CD8-positive, alpha-beta memory T cell (primary cell): ENCODE measurements at regions not wholly inside any gene's neighbourhood (a gene's known extent, or its start where the extent isn't known, plus 50 kb on each side); places are given as distances from the start of the nearest gene placed in this dataset.
A peak's percentile ranks its signal among the peaks of the same experiment; 100 is the strongest.

ENCODE experiments used
- CTCF ChIA-PET: fragments of 350-600 bp; sonication (Branson Sonifier 250); formaldehyde crosslinking; loops from one replicate; lab custom pipeline; 2021; ENCODE audit warnings: antibody characterized with exemption; lab: Charles Lee
- POLR2A ChIA-PET: fragments of 350-600 bp; sonication (Branson Sonifier 250); formaldehyde crosslinking; loops from one replicate; lab custom pipeline; 2021; ENCODE audit warnings: antibody characterized with exemption; lab: Charles Lee
- DNase-seq, 5 donors: peaks; one replicate each; pipeline versions ENCODE4 v3.0.0 to v3.0.0-alpha.2; 2020 to 2022; ENCODE audit warnings: mixed read lengths in 1 of 5
- H3K27ac ChIP-seq: one replicate; pipeline ENCODE4 v1.7.0; 2013; ENCODE audit warnings: low read depth, mild to moderate bottlenecking, low read length, moderate library complexity
- H3K27me3 ChIP-seq: 2 replicates; pipeline ENCODE4 v1.7.0; 2013; ENCODE audit warnings: low read length, mild to moderate bottlenecking; ENCODE audit not compliant: insufficient read depth, poor library complexity, severe bottlenecking
- H3K36me3 ChIP-seq: 2 replicates; pipeline ENCODE4 v1.7.0; 2013; ENCODE audit warnings: mild to moderate bottlenecking, low read length, moderate library complexity; ENCODE audit not compliant: insufficient read depth
- H3K4me1 ChIP-seq: 2 replicates; pipeline ENCODE4 v1.7.0; 2013; ENCODE audit warnings: mild to moderate bottlenecking, low read length, moderate library complexity; ENCODE audit not compliant: insufficient read depth
- H3K4me3 ChIP-seq: 2 replicates; pipeline ENCODE4 v1.7.0; 2013; ENCODE audit warnings: mild to moderate bottlenecking, low read length
- H3K9me3 ChIP-seq: 2 replicates; pipeline ENCODE4 v1.7.0; 2013; ENCODE audit warnings: mild to moderate bottlenecking, low read length
- H3K27ac Mint-ChIP-seq, 8 donors: one replicate each; pipeline ENCODE4 v1.8.0; 2020 to 2021; ENCODE audit warnings: mixed read lengths in 8 of 8, mild to moderate bottlenecking in 6 of 8, inconsistent platforms in 3 of 8, moderate library complexity in 3 of 8
- H3K27me3 Mint-ChIP-seq, 2 donors: one replicate each; pipeline ENCODE4 v1.8.0; 2020 to 2021; ENCODE audit warnings: mixed read lengths in 2 of 2, mild to moderate bottlenecking in 1 of 2, moderate library complexity in 1 of 2
- H3K36me3 Mint-ChIP-seq, 3 donors: one replicate each; pipeline ENCODE4 v1.8.0; 2020 to 2021; ENCODE audit warnings: mixed read lengths in 3 of 3, inconsistent platforms in 1 of 3, mild to moderate bottlenecking in 1 of 3
- H3K4me1 Mint-ChIP-seq, 3 donors: one replicate each; pipeline ENCODE4 v1.8.0; 2020 to 2021; ENCODE audit warnings: mixed read lengths in 3 of 3, inconsistent platforms in 1 of 3, mild to moderate bottlenecking in 1 of 3
- H3K4me3 Mint-ChIP-seq, 7 donors: one replicate each; pipeline ENCODE4 v1.8.0; 2020 to 2021; ENCODE audit warnings: mixed read lengths in 7 of 7, mild to moderate bottlenecking in 6 of 7, moderate library complexity in 4 of 7, inconsistent platforms in 2 of 7
- H3K9me3 Mint-ChIP-seq, 5 donors: one replicate each; pipeline ENCODE4 v1.8.0; 2020 to 2022; ENCODE audit warnings: mixed read lengths in 5 of 5, mild to moderate bottlenecking in 3 of 5, moderate library complexity in 2 of 5, inconsistent platforms in 1 of 5

GRCh38 chr10:43968961-43969360, 320.3 kb upstream of the ZNF32 start:
- Histone ChIP-seq H3K27me3 (peaks cover 7% of the 10 kb centered on the region), H3K27ac (no peak overlapping the region), H3K4me1 (no peaks in the 10 kb centered on the region), H3K9me3 (no peaks in the 10 kb centered on the region), H3K4me3 (no peak overlapping the region), H3K36me3 (no peaks in the 10 kb centered on the region)
- CTCF ChIA-PET, result no interaction called here
- no peaks in the 10 kb centered on the region for H3K9me3 Mint-ChIP-seq
- peak overlapping the region in 1 of 8 donors; percentile 34 for H3K27ac Mint-ChIP-seq
- H3K4me1 Mint-ChIP-seq, result peaks cover 0 to 9% (median 8%) of the 10 kb centered on the region in 3 donors
- POLR2A ChIA-PET, result no interaction called here
- DNase-seq, result no peak
- H3K27me3 Mint-ChIP-seq, result peaks cover 5 to 23% of the 10 kb centered on the region in 2 donors
- H3K36me3 Mint-ChIP-seq, result no peaks in the 10 kb centered on the region
- no peak overlapping the region for H3K4me3 Mint-ChIP-seq

- Histone ChIP-seq H3K4me3 (no peak overlapping the region), H3K27ac (no peak overlapping the region), H3K4me1 (no peaks in the 10 kb centered on the region), H3K9me3 (no peaks in the 10 kb centered on the region), H3K36me3 (no peaks in the 10 kb centered on the region), H3K27me3 (peaks cover 7% of the 10 kb centered on the region)
- Mint-ChIP-seq H3K27me3 (peaks cover 5 to 24% of the 10 kb centered on the region in 2 donors), H3K4me3 (no peak overlapping the region), H3K4me1 (peaks cover 0 to 9% (median 8%) of the 10 kb centered on the region in 3 donors), H3K27ac (no peak overlapping the region), H3K36me3 (no peaks in the 10 kb centered on the region), H3K9me3 (no peaks in the 10 kb centered on the region)
- POLR2A ChIA-PET, result no interaction called here
- no peak for DNase-seq
- CTCF ChIA-PET, result no interaction called here
Observed at GRCh38 chr10:43968076-43968475, 319.4 kb upstream of the ZNF32 start.

- Mint-ChIP-seq H3K27ac (no peak overlapping the region), H3K4me1 (peaks cover 0 to 9% (median 8%) of the 10 kb centered on the region in 3 donors), H3K27me3 (peaks cover 6 to 24% of the 10 kb centered on the region in 2 donors), H3K4me3 (no peak overlapping the region), H3K36me3 (no peaks in the 10 kb centered on the region), H3K9me3 (no peaks in the 10 kb centered on the region)
- no peaks in the 10 kb centered on the region for H3K36me3 ChIP-seq
- H3K27me3 ChIP-seq, result peaks cover 7% of the 10 kb centered on the region
- no peak overlapping the region for H3K4me3 ChIP-seq
- no peak overlapping the region for H3K27ac ChIP-seq
- H3K4me1 ChIP-seq, result no peaks in the 10 kb centered on the region
- ChIA-PET CTCF (no interaction called here), POLR2A (no interaction called here)
- DNase-seq, result no peak
- H3K9me3 ChIP-seq, result no peaks in the 10 kb centered on the region
Observed at GRCh38 chr10:43966571-43966965, 317.9 kb upstream of the ZNF32 start.

- DNase-seq, result no peak
- H3K9me3 Mint-ChIP-seq, result no peaks in the 10 kb centered on the region
- H3K36me3 Mint-ChIP-seq, result no peaks in the 10 kb centered on the region
- ChIA-PET POLR2A (no interaction called here), CTCF (no interaction called here)
- no peaks in the 10 kb centered on the region for H3K36me3 ChIP-seq
- H3K27ac Mint-ChIP-seq, result no peak overlapping the region
- peaks cover 7% of the 10 kb centered on the region for H3K27me3 ChIP-seq
- H3K4me3 ChIP-seq, result no peak overlapping the region
- peaks cover 0 to 9% (median 8%) of the 10 kb centered on the region in 3 donors for H3K4me1 Mint-ChIP-seq
- H3K27ac ChIP-seq, result no peak overlapping the region
- H3K4me1 ChIP-seq, result no peaks in the 10 kb centered on the region
- H3K27me3 Mint-ChIP-seq, result peaks cover 5 to 20% of the 10 kb centered on the region in 2 donors
- H3K4me3 Mint-ChIP-seq, result no peak overlapping the region
- no peaks in the 10 kb centered on the region for H3K9me3 ChIP-seq
Observed at GRCh38 chr10:43965918-43966570, 317.4 kb upstream of the ZNF32 start.

GRCh38 chr10:43965033-43965917, 316.6 kb upstream of the ZNF32 start:
- Mint-ChIP-seq H3K36me3 (no peaks in the 10 kb centered on the region), H3K4me1 (peaks cover 0 to 9% (median 8%) of the 10 kb centered on the region in 3 donors), H3K9me3 (no peaks in the 10 kb centered on the region)

GRCh38 chr10:43964486-43964885, 315.8 kb upstream of the ZNF32 start:
- Histone ChIP-seq H3K9me3 (no peaks in the 10 kb centered on the region), H3K4me1 (no peaks in the 10 kb centered on the region), H3K36me3 (no peaks in the 10 kb centered on the region), H3K4me3 (no peak overlapping the region), H3K27me3 (peaks cover 7% of the 10 kb centered on the region), H3K27ac (no peak overlapping the region)
- peaks cover 0 to 9% (median 8%) of the 10 kb centered on the region in 3 donors for H3K4me1 Mint-ChIP-seq
- H3K36me3 Mint-ChIP-seq, result no peaks in the 10 kb centered on the region
- H3K4me3 Mint-ChIP-seq, result no peak overlapping the region
- no peaks in the 10 kb centered on the region for H3K9me3 Mint-ChIP-seq
- ChIA-PET CTCF (no interaction called here), POLR2A (no interaction called here)
- no peak for DNase-seq
- peaks cover 3 to 19% of the 10 kb centered on the region in 2 donors for H3K27me3 Mint-ChIP-seq
- H3K27ac Mint-ChIP-seq, result no peak overlapping the region

More at GRCh38 chr10:43965033-43965917, 316.6 kb upstream of the ZNF32 start:
- ChIA-PET POLR2A (no interaction called here), CTCF (no interaction called here)
- Mint-ChIP-seq H3K4me3 (no peak overlapping the region), H3K27ac (no peak overlapping the region), H3K27me3 (peaks cover 3 to 19% of the 10 kb centered on the region in 2 donors)
- H3K27me3 ChIP-seq, result peaks cover 7% of the 10 kb centered on the region
- H3K4me3 ChIP-seq, result no peak overlapping the region
- no peaks in the 10 kb centered on the region for H3K9me3 ChIP-seq
- no peak for DNase-seq
- no peaks in the 10 kb centered on the region for H3K36me3 ChIP-seq
- no peaks in the 10 kb centered on the region for H3K4me1 ChIP-seq
- no peak overlapping the region for H3K27ac ChIP-seq

GRCh38 chr10:43963793-43964425, 315.2 kb upstream of the ZNF32 start:
- Histone ChIP-seq H3K27me3 (peaks cover 7% of the 10 kb centered on the region), H3K4me1 (no peaks in the 10 kb centered on the region), H3K27ac (no peak overlapping the region), H3K9me3 (no peaks in the 10 kb centered on the region), H3K36me3 (no peaks in the 10 kb centered on the region), H3K4me3 (no peak overlapping the region)
- Mint-ChIP-seq H3K27ac (peak overlapping the region in 1 of 8 donors; percentile 12), H3K4me3 (no peak overlapping the region), H3K9me3 (no peaks in the 10 kb centered on the region), H3K4me1 (peaks cover 0 to 9% (median 8%) of the 10 kb centered on the region in 3 donors), H3K36me3 (no peaks in the 10 kb centered on the region), H3K27me3 (peaks cover 3 to 20% of the 10 kb centered on the region in 2 donors)
- no peak for DNase-seq
- POLR2A ChIA-PET, result no interaction called here
- CTCF ChIA-PET, result no interaction called here

GRCh38 chr10:43963379-43963778, 314.7 kb upstream of the ZNF32 start:
- no peaks in the 10 kb centered on the region for H3K4me1 ChIP-seq
- no peak overlapping the region for H3K27ac ChIP-seq
- peak overlapping the region in 1 of 8 donors; percentile 12 for H3K27ac Mint-ChIP-seq
- H3K27me3 ChIP-seq, result peaks cover 7% of the 10 kb centered on the region
- no peak for DNase-seq
- H3K36me3 Mint-ChIP-seq, result no peaks in the 10 kb centered on the region
- H3K36me3 ChIP-seq, result no peaks in the 10 kb centered on the region
- ChIA-PET POLR2A (no interaction called here), CTCF (no interaction called here)
- no peak overlapping the region for H3K4me3 Mint-ChIP-seq
- H3K9me3 Mint-ChIP-seq, result no peaks in the 10 kb centered on the region
- H3K9me3 ChIP-seq, result no peaks in the 10 kb centered on the region
- peaks cover 3 to 24% of the 10 kb centered on the region in 2 donors for H3K27me3 Mint-ChIP-seq
- no peak overlapping the region for H3K4me3 ChIP-seq
- H3K4me1 Mint-ChIP-seq, result peaks cover 0 to 9% (median 8%) of the 10 kb centered on the region in 3 donors
